CD14-positive monocyte (primary cell): ENCODE measurements at regions not wholly inside any gene's neighbourhood (a gene's known extent, or its start where the extent isn't known, plus 50 kb on each side); places are given as distances from the start of the nearest gene placed in this dataset.

Experiments
- DNase-seq, 3 donors: peaks; one replicate each; pipeline ENCODE4 v3.0.0-alpha.2; 2011 to 2022
- H2AFZ ChIP-seq: 2 replicates; pipeline ENCODE4 v1.6.0; 2012; ENCODE audit warnings: mild to moderate bottlenecking, low read depth, low read length, inconsistent platforms; ENCODE audit not compliant: insufficient read depth, poor library complexity, severe bottlenecking
- H3K27ac ChIP-seq, 2 donors: 1 replicate in 1 of 2; 2 replicates in 1 of 2; pipeline ENCODE4 v1.5.1; 2012 to 2013; ENCODE audit warnings: low read length in 2 of 2, control low read depth in 1 of 2, inconsistent platforms in 1 of 2, low read depth in 1 of 2, mild to moderate bottlenecking in 1 of 2
- H3K27me3 ChIP-seq, 2 donors: one replicate each; pipeline versions ENCODE4 v1.6.0 to v1.6.1; 2011 to 2013; ENCODE audit warnings: low read length in 2 of 2; ENCODE audit not compliant: control insufficient read depth in 2 of 2, insufficient read depth in 2 of 2
- H3K36me3 ChIP-seq, 2 donors: replicated peaks in 1 of 2; 1 replicate in 1 of 2; 2 replicates in 1 of 2; pipeline versions ENCODE4 v1.5.1 to v1.6.1; 2012 to 2013; ENCODE audit warnings: low read length in 2 of 2, control low read depth in 1 of 2, inconsistent platforms in 1 of 2, mild to moderate bottlenecking in 1 of 2; ENCODE audit not compliant: insufficient read depth in 2 of 2, control insufficient read depth in 1 of 2
- H3K4me1 ChIP-seq, 2 donors: 1 replicate in 1 of 2; 2 replicates in 1 of 2; pipeline versions ENCODE4 v1.5.1 to v1.6.1; 2012 to 2013; ENCODE audit warnings: low read length in 2 of 2, control low read depth in 1 of 2, inconsistent platforms in 1 of 2, mild to moderate bottlenecking in 1 of 2, moderate library complexity in 1 of 2; ENCODE audit not compliant: insufficient read depth in 2 of 2, control insufficient read depth in 1 of 2
- H3K4me2 ChIP-seq: replicated peaks from 2 replicates; pipeline ENCODE3; 2012; ENCODE audit warnings: low read length, moderate library complexity, mild to moderate bottlenecking; ENCODE audit not compliant: poor library complexity, severe bottlenecking; ENCODE audit errors: extremely low read depth
- H3K4me3 ChIP-seq, 3 experiments: fragments of 200-600 bp in 1 of 3; sonication (generic) in 1 of 3; replicated peaks in 1 of 3; 1 replicate in 2 of 3; 2 replicates in 1 of 3; pipeline ENCODE4 v1.5.1; 2011 to 2013; ENCODE audit warnings: low read length in 3 of 3, mild to moderate bottlenecking in 3 of 3, control low read depth in 2 of 3, low read depth in 2 of 3, inconsistent platforms in 1 of 3, moderate library complexity in 1 of 3
- H3K79me2 ChIP-seq: 2 replicates; pipeline ENCODE4 v1.6.0; 2012; ENCODE audit warnings: mild to moderate bottlenecking, control low read depth, inconsistent platforms, low read length, moderate library complexity; ENCODE audit not compliant: insufficient read depth
- H3K9ac ChIP-seq: 2 replicates; pipeline ENCODE4 v1.6.0; 2017; ENCODE audit warnings: low read length, mild to moderate bottlenecking; ENCODE audit not compliant: insufficient read depth, poor library complexity, severe bottlenecking
- H3K9me3 ChIP-seq, 2 donors: replicated peaks in 1 of 2; 1 replicate in 1 of 2; 2 replicates in 1 of 2; pipeline versions ENCODE4 v1.5.1 to v1.6.1; 2012 to 2013; ENCODE audit warnings: low read length in 2 of 2, control low read depth in 1 of 2; ENCODE audit not compliant: control insufficient read depth in 1 of 2, insufficient read depth in 1 of 2
- H4K20me1 ChIP-seq: 2 replicates; pipeline ENCODE4 v1.6.0; 2012; ENCODE audit warnings: mild to moderate bottlenecking, low read length, control low read depth, moderate library complexity; ENCODE audit not compliant: insufficient read depth
- H3K27ac Mint-ChIP-seq, 7 donors: one replicate each; pipeline ENCODE4 v1.8.0; 2020; ENCODE audit warnings: mild to moderate bottlenecking in 7 of 7, mixed read lengths in 7 of 7, moderate library complexity in 6 of 7, inconsistent platforms in 2 of 7
- H3K27me3 Mint-ChIP-seq, 3 donors: one replicate each; pipeline ENCODE4 v1.8.0; 2021 to 2022; ENCODE audit warnings: low read depth in 3 of 3, mild to moderate bottlenecking in 3 of 3, mixed read lengths in 3 of 3, moderate library complexity in 3 of 3, inconsistent platforms in 1 of 3
- H3K36me3 Mint-ChIP-seq, 2 donors: one replicate each; pipeline ENCODE4 v1.8.0; 2020; ENCODE audit warnings: mixed read lengths in 2 of 2, inconsistent platforms in 1 of 2, mild to moderate bottlenecking in 1 of 2
- H3K4me1 Mint-ChIP-seq: one replicate; pipeline ENCODE4 v1.8.0; 2020; ENCODE audit warnings: mild to moderate bottlenecking, mixed read lengths
- H3K4me3 Mint-ChIP-seq, 2 donors: one replicate each; pipeline ENCODE4 v1.8.0; 2020; ENCODE audit warnings: mild to moderate bottlenecking in 2 of 2, mixed read lengths in 2 of 2, moderate library complexity in 1 of 2
- H3K9me3 Mint-ChIP-seq, 7 donors: one replicate each; pipeline ENCODE4 v1.8.0; 2020 to 2022; ENCODE audit warnings: mixed read lengths in 7 of 7, mild to moderate bottlenecking in 6 of 7, moderate library complexity in 6 of 7, inconsistent platforms in 2 of 7
- WGBS: methylation state at CpG from one replicate; pipeline ENCODE4 v1.1.5; 2013; ENCODE audit warnings: missing lambda C conversion rate; ENCODE audit not compliant: insufficient coverage; 5-methylcytosine and 5-hydroxymethylcytosine counted together
- intact Hi-C, 2 donors: fragments of 100-400 bp; cut with micrococcal nuclease; formaldehyde crosslinking; loops; one replicate each; pipeline versions ENCODE4 v1.15.0 to v1.15.1; 2023
- TF ChIP-seq, protein P1 (sequence below): fragments of 200-600 bp; IDR thresholded peaks from one replicate; pipeline ENCODE4 v1.8.0; 2022; ENCODE audit warnings: antibody characterized with exemption, mild to moderate bottlenecking

GRCh38 chr2:147589127-147589526 lies 255.7 kb upstream of the ACVR2A start:
- Histone ChIP-seq H3K4me1 (no peaks in the 10 kb centered on the region), H3K4me3 (no peak overlapping the region), H2AFZ (no peak overlapping the region), H3K27ac (no peak overlapping the region), H3K79me2 (no peaks in the 10 kb centered on the region), H4K20me1 (no peaks in the 10 kb centered on the region), H3K9me3 (peaks cover 3 to 12% of the 10 kb centered on the region in 2 donors), H3K4me2 (no peak overlapping the region), H3K9ac (no peak overlapping the region), H3K27me3 (no peaks in the 10 kb centered on the region), H3K36me3 (no peaks in the 10 kb centered on the region)
- DNase-seq, result no peak
- TF ChIP-seq, protein P1, sequence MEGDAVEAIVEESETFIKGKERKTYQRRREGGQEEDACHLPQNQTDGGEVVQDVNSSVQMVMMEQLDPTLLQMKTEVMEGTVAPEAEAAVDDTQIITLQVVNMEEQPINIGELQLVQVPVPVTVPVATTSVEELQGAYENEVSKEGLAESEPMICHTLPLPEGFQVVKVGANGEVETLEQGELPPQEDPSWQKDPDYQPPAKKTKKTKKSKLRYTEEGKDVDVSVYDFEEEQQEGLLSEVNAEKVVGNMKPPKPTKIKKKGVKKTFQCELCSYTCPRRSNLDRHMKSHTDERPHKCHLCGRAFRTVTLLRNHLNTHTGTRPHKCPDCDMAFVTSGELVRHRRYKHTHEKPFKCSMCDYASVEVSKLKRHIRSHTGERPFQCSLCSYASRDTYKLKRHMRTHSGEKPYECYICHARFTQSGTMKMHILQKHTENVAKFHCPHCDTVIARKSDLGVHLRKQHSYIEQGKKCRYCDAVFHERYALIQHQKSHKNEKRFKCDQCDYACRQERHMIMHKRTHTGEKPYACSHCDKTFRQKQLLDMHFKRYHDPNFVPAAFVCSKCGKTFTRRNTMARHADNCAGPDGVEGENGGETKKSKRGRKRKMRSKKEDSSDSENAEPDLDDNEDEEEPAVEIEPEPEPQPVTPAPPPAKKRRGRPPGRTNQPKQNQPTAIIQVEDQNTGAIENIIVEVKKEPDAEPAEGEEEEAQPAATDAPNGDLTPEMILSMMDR, result no peak
- intact Hi-C loops, result no loop called here
- Mint-ChIP-seq H3K27me3 (peaks cover 0 to 2% (median 1%) of the 10 kb centered on the region in 3 donors), H3K4me3 (no peak overlapping the region), H3K27ac (peak overlapping the region in 1 of 7 donors; percentile 34), H3K9me3 (peaks cover 8 to 24% (median 16%) of the 10 kb centered on the region in 7 donors), H3K36me3 (no peaks in the 10 kb centered on the region), H3K4me1 (no peaks in the 10 kb centered on the region)
- WGBS, result no CpG with 5 or more reads among the region's 1 CpG

DNA sequence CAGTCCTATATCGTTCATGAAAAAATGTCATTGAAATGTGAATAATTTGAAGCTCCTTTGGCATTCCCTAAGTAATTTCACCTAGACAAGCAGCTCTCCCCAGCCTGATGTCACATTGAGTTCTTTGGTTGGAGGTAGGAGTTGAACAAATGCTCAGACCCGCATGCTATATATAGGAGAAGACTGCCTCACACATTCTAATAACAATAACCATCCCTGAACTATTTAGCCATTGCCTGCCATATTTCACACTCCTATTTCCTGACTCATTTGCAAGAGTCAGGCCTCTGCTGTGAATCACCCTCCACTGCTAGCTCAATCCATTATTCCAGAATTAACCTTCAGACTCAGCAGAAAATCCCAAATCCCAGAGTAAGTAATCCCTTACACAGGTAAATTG lies 256.6 kb upstream of the ACVR2A start:
- TF ChIP-seq, protein P1, result no peak
- Histone ChIP-seq H2AFZ (no peak overlapping the region), H3K4me2 (no peak overlapping the region), H3K27me3 (no peaks in the 10 kb centered on the region), H3K9me3 (peaks cover 3 to 12% of the 10 kb centered on the region in 2 donors), H3K4me1 (no peaks in the 10 kb centered on the region), H3K4me3 (no peak overlapping the region), H3K9ac (no peak overlapping the region), H3K27ac (no peak overlapping the region), H3K36me3 (no peaks in the 10 kb centered on the region), H3K79me2 (no peaks in the 10 kb centered on the region), H4K20me1 (no peaks in the 10 kb centered on the region)
- no peaks in the 10 kb centered on the region for H3K4me1 Mint-ChIP-seq
- H3K27ac Mint-ChIP-seq, result no peak overlapping the region
- H3K27me3 Mint-ChIP-seq, result peaks cover 0 to 1% (median 0%) of the 10 kb centered on the region in 3 donors
- WGBS, result no CpG with 5 or more reads among the region's 2 CpGs
- no peaks in the 10 kb centered on the region for H3K36me3 Mint-ChIP-seq
- no peak for DNase-seq
- no peak overlapping the region for H3K4me3 Mint-ChIP-seq
- H3K9me3 Mint-ChIP-seq, result peaks cover 9 to 25% (median 18%) of the 10 kb centered on the region in 7 donors
- intact Hi-C loops, result no loop called here
